ENCODE measurements at regions not wholly inside any gene's neighbourhood (a gene's known extent, or its start where the extent isn't known, plus 50 kb on each side); places are given as distances from the start of the nearest gene placed in this dataset.

DNA sequence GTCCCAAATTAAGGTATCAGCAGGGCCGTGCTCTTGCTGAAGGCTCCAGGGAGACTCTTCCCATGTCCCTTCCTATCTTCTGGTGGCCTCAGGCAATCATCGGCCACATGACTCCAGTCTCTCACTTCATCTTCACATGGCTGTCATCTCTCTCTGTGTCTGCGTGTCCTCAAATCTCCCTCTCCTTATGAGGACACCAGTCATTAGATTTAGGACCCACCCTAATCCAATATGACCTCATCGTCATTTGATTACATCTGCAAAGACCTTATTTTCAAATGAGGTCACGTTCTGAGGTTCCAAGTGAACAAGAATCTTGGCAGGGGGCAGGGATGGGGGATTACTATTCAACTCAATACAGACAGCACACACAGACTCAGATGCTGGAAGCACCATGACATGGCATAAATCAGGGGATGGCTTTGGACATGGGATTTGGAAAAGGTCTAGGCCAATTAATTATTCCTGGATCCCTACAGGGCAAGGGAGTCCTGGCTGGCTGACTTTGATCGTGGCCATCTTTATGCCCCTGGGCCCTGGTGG, 210.0 kb upstream of the SKOR2 start:
- DNase-seq: no peak

DNA sequence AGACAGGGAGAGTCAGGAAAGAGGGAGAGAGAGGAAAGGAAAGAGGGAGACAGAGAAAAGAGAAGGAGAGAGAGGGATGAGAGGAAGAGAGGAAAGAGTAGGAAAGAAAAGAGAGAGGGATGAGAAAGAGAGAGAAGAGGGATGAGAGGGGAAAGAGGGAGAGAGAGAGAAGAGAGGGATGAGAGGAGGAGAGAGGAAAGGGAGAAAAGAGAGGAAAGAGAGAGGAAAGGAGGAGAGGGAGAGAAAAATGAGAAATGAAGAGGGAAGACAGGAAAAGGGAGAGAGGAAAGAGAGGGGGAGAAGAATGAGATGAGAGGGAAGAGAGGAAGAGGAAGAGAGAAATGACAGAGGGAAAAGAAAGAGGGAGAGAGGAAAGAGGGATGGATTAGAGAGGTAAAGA, 207.0 kb upstream of the SKOR2 start:
- no peak for DNase-seq

DNA sequence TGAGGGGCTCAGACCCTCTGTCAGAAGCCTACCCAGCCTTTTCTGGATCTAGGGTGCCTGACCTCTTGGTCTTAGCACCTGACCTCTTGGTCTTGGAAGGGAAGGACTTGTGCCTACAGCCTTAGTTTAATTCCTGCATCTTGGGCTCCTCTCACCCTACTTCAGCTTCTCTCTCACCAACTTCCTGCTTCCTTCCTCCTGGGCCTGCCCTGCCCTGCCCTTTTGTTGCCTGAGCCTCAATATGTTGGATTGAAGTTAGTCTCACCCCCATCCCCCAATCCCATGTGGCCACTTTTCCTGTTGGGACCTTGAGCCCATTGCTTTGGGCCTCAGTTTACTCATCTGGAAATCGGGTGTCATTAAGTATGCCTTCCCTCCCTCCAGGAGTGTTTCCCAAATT, 206.2 kb upstream of the SKOR2 start:
- DNase-seq: no peak

DNA sequence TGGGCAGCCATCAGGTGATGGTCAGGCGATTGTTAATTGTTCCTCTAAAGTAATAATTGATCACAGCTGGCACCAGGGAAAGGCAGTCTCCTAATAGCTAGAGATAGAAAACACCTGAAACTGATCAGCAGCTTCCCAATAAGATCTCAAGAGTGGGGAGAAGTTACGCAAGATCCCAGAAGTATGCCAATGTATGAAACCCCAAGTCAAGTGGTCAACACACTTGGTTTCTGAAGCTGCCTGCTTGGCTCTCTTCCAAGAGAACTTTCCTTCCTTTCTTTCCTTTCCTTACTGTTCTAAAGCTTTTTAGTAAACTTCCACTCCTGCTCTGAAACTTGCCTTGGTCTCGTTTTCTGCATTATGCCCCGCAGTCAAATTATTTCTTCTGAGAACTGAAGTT, 201.6 kb upstream of the SKOR2 start:
- DNase-seq: no peak

- no peak for DNase-seq
Measured at GRCh38 chr18:47448956-47449355, 197.5 kb upstream of the SKOR2 start.

- DNase-seq: no peak
Measured at GRCh38 chr18:47441914-47442313, 190.5 kb upstream of the SKOR2 start.

DNA sequence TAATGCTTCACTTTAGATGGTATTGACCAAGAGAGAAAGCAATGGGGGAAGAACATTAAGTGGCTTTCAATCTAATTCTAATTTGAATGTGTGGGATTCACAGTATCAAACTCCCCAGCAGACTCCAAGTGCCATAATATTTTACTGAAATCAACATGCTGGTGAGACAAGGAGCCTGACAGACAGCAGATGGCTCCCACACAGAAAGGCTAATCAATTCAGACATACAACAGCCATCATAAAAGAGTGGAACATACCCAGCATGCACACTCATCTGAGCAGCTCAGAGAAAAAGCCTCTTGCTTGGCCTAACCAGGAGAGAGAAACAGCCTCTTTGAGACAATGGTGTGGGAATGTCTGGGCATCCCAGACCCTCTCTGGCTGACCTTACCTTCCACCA, 186.5 kb upstream of the SKOR2 start:
- no peak for DNase-seq

GRCh38 chr18:47436871-47437270, 185.4 kb upstream of the SKOR2 start:
- no peak for DNase-seq

GRCh38 chr18:47434214-47434746, 182.8 kb upstream of the SKOR2 start:
- no peak for DNase-seq

GRCh38 chr18:47427923-47428637, 176.6 kb upstream of the SKOR2 start:
- no peak for DNase-seq

GRCh38 chr18:47427072-47427471, 175.6 kb upstream of the SKOR2 start:
- DNase-seq: no peak

GRCh38 chr18:47425365-47425764, 173.9 kb upstream of the SKOR2 start:
- DNase-seq: no peak

- no peak for DNase-seq
Measured at GRCh38 chr18:47422524-47422923, 171.1 kb upstream of the SKOR2 start.

GRCh38 chr18:47420130-47420529, 168.7 kb upstream of the SKOR2 start:
- no peak for DNase-seq

DNA sequence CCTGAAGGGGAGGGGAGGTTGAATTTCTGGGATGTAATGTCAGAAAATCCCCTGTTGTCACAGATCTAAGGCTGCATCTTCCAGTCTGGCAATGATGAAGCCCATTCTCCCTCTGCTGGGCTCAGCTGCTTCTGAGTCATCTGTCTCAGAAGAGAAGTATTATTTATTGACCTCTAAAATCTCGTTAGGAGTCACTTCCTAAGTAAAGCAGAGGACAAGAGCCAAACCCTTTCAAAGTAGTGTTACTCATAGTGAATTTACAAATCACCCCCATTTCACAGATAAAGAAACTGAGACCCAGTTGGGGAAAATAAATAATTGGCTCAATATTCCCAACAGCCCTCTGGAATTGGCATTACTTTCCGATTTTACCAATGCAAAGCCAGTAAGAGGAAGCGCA, 167.3 kb upstream of the SKOR2 start:
- no peak for DNase-seq

GRCh38 chr18:47417807-47418206, 166.3 kb upstream of the SKOR2 start:
- no peak for DNase-seq

GRCh38 chr18:47415881-47416280, 164.4 kb upstream of the SKOR2 start:
- DNase-seq: no peak

GRCh38 chr18:47413327-47413726, 161.9 kb upstream of the SKOR2 start:
- DNase-seq: no peak

GRCh38 chr18:47412924-47413323, 161.5 kb upstream of the SKOR2 start:
- no peak for DNase-seq

- no peak for DNase-seq
Measured at GRCh38 chr18:47411159-47411558, 159.7 kb upstream of the SKOR2 start.

- DNase-seq: no peak
Measured at GRCh38 chr18:47410139-47410538, 158.7 kb upstream of the SKOR2 start.

DNA sequence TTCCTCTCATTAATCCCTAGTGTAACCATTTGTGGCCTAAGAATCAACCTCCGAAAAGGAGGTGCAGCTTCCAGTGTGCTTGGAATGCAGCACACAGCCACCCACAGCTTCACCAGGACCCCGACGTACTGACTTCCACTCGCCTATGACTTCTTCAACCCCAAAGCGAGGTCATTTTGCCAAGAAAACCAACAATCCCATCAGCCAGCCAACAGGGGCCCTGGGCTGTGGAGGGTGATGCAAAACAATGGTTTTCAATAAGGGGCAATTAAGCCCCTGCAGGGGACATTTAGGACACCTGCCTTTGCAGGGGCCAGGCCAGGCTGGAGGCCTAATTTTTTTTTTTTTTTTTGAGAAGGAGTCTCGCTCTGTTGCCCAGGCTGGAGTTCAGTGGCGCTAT, 158.1 kb upstream of the SKOR2 start:
- DNase-seq: no peak

DNA sequence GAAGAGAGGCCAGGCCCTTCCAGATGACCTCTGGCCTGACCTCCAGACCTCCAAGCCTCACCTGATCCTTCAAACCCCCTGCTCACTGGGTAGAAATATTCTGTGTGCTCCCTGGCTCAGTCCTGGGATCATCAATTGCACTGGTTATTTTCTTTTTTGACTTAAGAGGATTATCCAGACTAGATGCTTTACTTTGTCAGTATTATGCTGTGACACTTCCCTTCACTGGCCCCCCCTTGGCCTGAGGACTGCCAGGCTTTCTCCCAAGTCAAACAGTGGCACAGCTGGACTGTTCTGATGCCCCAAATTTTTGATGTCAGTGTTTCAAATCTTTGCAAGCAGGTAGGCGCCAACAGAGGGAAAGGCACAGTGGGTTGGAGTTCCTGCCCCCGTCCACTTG, 156.3 kb upstream of the SKOR2 start:
- DNase-seq: no peak

GRCh38 chr18:47404845-47405244, 153.4 kb upstream of the SKOR2 start:
- no peak for DNase-seq

Measured in skin of body (tissue), 1 donor.